ENCODE measurements at regions not wholly inside any gene's neighbourhood (a gene's known extent, or its start where the extent isn't known, plus 50 kb on each side); places are given as distances from the start of the nearest gene placed in this dataset.

DNA sequence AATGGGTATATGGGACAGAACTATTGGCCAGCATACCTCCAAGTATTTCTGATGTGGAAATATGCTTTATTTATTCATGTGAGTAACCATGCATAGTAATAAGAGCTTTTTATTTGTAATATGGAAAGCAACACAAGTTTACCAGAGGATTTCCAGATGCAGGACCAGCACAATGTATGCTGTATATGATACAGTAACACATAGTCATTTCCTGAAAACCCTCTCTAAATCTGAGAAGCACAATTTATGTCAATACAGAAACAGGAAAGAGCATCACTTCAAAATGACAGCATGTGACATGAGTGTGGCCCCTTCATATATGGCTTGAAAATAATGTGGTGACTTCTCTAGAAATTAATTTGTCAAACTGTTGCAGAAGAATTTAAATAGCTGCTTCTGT lies 1134.7 kb upstream of the ADGRL2 start:
- no peak for DNase-seq
- no peak overlapping the region for H3K4me3 ChIP-seq (ENCODE audit: low read depth, low read length)
- no peaks in the 10 kb centered on the region for H3K27me3 ChIP-seq (replicated peaks; ENCODE audit: control insufficient read depth, insufficient read depth, low read length)
- no peaks in the 10 kb centered on the region for H3K4me1 Mint-ChIP-seq (ENCODE audit: low read depth, unreplicated experiment)
- ChIA-PET CTCF (no interaction called here), POLR2A (no interaction called here)
- no TSS peak for BruUV-seq (replicated peaks)
- intact Hi-C loops (cut with micrococcal nuclease; ENCODE audit: unreplicated experiment): no loop called here
- H3K9me3 ChIP-seq: no peaks in the 10 kb centered on the region
- H3K9me3 Mint-ChIP-seq (ENCODE audit: unreplicated experiment): no peaks in the 10 kb centered on the region
- no peaks in the 10 kb centered on the region for H3K36me3 ChIP-seq (ENCODE audit: control insufficient read depth, insufficient read depth, low read length)
- H3K36me3 Mint-ChIP-seq (ENCODE audit: insufficient read depth, unreplicated experiment): no peaks in the 10 kb centered on the region
- H3K27me3 Mint-ChIP-seq (ENCODE audit: insufficient read depth, unreplicated experiment): no peaks in the 10 kb centered on the region
- H3K27ac Mint-ChIP-seq (ENCODE audit: unreplicated experiment): no peak overlapping the region
- H3K4me1 ChIP-seq: no peaks in the 10 kb centered on the region
- TF ChIP-seq, protein P1, sequence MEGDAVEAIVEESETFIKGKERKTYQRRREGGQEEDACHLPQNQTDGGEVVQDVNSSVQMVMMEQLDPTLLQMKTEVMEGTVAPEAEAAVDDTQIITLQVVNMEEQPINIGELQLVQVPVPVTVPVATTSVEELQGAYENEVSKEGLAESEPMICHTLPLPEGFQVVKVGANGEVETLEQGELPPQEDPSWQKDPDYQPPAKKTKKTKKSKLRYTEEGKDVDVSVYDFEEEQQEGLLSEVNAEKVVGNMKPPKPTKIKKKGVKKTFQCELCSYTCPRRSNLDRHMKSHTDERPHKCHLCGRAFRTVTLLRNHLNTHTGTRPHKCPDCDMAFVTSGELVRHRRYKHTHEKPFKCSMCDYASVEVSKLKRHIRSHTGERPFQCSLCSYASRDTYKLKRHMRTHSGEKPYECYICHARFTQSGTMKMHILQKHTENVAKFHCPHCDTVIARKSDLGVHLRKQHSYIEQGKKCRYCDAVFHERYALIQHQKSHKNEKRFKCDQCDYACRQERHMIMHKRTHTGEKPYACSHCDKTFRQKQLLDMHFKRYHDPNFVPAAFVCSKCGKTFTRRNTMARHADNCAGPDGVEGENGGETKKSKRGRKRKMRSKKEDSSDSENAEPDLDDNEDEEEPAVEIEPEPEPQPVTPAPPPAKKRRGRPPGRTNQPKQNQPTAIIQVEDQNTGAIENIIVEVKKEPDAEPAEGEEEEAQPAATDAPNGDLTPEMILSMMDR (IDR thresholded peaks at IDR 0.05; ENCODE audit: insufficient read depth in 1 of 2, low read depth in 1 of 2, low read length in 1 of 2, severe bottlenecking in 1 of 2, unreplicated experiment in 1 of 2): no peak
- no peak overlapping the region for H3K4me3 Mint-ChIP-seq (ENCODE audit: unreplicated experiment)

DNA sequence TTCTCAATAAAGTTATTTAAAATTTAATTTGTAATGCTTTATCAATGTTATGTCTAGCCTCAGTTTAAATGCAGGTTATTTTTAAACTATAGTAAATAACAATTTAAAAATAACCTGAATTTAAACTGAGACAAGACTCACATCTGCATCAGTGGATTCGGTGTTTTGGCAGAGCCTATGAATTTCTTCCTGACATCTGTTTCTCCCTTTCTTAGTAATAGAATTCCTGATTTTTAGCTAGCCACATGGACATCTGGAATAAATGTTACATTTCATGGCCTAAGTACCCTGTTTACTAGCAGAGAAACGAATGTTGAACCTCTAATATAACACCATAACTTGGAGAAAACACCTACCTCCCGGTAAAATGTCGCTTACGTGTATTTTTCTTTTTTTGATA lies 1141.6 kb upstream of the ADGRL2 start:
- Histone ChIP-seq H3K4me3 (ENCODE audit: low read depth, low read length) (no peak overlapping the region), H3K9me3 (no peaks in the 10 kb centered on the region), H3K36me3 (ENCODE audit: control insufficient read depth, insufficient read depth, low read length) (no peaks in the 10 kb centered on the region), H3K4me1 (no peaks in the 10 kb centered on the region), H3K27me3 (replicated peaks; ENCODE audit: control insufficient read depth, insufficient read depth, low read length) (no peaks in the 10 kb centered on the region)
- ChIA-PET POLR2A (no interaction called here), CTCF (no interaction called here)
- no peaks in the 10 kb centered on the region for H3K4me1 Mint-ChIP-seq (ENCODE audit: low read depth, unreplicated experiment)
- H3K4me3 Mint-ChIP-seq (ENCODE audit: unreplicated experiment): no peak overlapping the region
- DNase-seq: no peak
- H3K27ac Mint-ChIP-seq (ENCODE audit: unreplicated experiment): no peak overlapping the region
- BruUV-seq (replicated peaks): no TSS peak
- H3K27me3 Mint-ChIP-seq (ENCODE audit: insufficient read depth, unreplicated experiment): no peaks in the 10 kb centered on the region
- peaks cover 5% of the 10 kb centered on the region for H3K9me3 Mint-ChIP-seq (ENCODE audit: unreplicated experiment)
- intact Hi-C loops (cut with micrococcal nuclease; ENCODE audit: unreplicated experiment): loop anchor here (5.0 kb wide), 1 partner anchor 112 kb away; no protein-coding TSS in a partner anchor
- H3K36me3 Mint-ChIP-seq (ENCODE audit: insufficient read depth, unreplicated experiment): no peaks in the 10 kb centered on the region
- TF ChIP-seq, protein P1 (IDR thresholded peaks at IDR 0.05; ENCODE audit: insufficient read depth in 1 of 2, low read depth in 1 of 2, low read length in 1 of 2, severe bottlenecking in 1 of 2, unreplicated experiment in 1 of 2): no peak

DNA sequence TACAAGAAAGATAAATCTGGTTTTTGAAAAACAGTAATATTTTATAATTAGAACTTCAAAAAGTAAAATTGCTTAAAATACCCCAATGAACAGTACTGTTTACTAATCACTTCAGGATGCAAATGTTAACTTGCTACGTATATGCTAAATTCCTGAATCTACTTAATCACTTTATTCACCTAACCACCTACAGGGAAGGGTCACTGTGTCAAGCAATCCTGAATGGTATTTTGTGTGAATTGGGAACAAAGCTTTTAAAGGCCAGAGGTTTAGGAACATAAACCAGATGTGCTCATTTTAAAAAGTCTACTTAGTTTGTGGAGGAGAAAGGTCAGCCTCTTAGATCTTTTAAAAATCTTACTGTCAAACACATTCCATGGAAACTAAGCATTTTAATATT lies 1143.0 kb upstream of the ADGRL2 start:
- H3K4me1 Mint-ChIP-seq (ENCODE audit: low read depth, unreplicated experiment): no peaks in the 10 kb centered on the region
- no peaks in the 10 kb centered on the region for H3K36me3 ChIP-seq (ENCODE audit: control insufficient read depth, insufficient read depth, low read length)
- CTCF ChIA-PET: no interaction called here
- H3K4me1 ChIP-seq: no peaks in the 10 kb centered on the region
- H3K4me3 ChIP-seq (ENCODE audit: low read depth, low read length): no peak overlapping the region
- H3K36me3 Mint-ChIP-seq (ENCODE audit: insufficient read depth, unreplicated experiment): no peaks in the 10 kb centered on the region
- POLR2A ChIA-PET: no interaction called here
- BruUV-seq (replicated peaks): no TSS peak
- no peaks in the 10 kb centered on the region for H3K27me3 ChIP-seq (replicated peaks; ENCODE audit: control insufficient read depth, insufficient read depth, low read length)
- no peak overlapping the region for H3K4me3 Mint-ChIP-seq (ENCODE audit: unreplicated experiment)
- H3K27ac Mint-ChIP-seq (ENCODE audit: unreplicated experiment): no peak overlapping the region
- intact Hi-C loops (cut with micrococcal nuclease; ENCODE audit: unreplicated experiment): loop anchor here (5.0 kb wide), 1 partner anchor 110 kb away; no protein-coding TSS in a partner anchor
- H3K9me3 Mint-ChIP-seq (ENCODE audit: unreplicated experiment): peaks cover 10% of the 10 kb centered on the region
- H3K27me3 Mint-ChIP-seq (ENCODE audit: insufficient read depth, unreplicated experiment): no peaks in the 10 kb centered on the region
- TF ChIP-seq, protein P1 (IDR thresholded peaks at IDR 0.05; ENCODE audit: insufficient read depth in 1 of 2, low read depth in 1 of 2, low read length in 1 of 2, severe bottlenecking in 1 of 2, unreplicated experiment in 1 of 2): no peak
- DNase-seq: no peak
- no peaks in the 10 kb centered on the region for H3K9me3 ChIP-seq

Measured in Caco-2 (cell line).